BE2C (cell line): ENCODE measurements at regions not wholly inside any gene's neighbourhood (a gene's known extent, or its start where the extent isn't known, plus 50 kb on each side); places are given as distances from the start of the nearest gene placed in this dataset.

ENCODE experiments used
- DNase-seq: peaks from one replicate; pipeline ENCODE4 v3.0.0-alpha.2; 2020
- H3K27me3 ChIP-seq: fragments of 250-450 bp; sonication (Bioruptor Pico); 2 replicates; pipeline ENCODE4 v1.5.1; 2020; ENCODE audit warnings: mild to moderate bottlenecking
- H3K36me3 ChIP-seq: fragments of 250-450 bp; sonication (Bioruptor Pico); 2 replicates; pipeline ENCODE4 v1.5.1; 2020; ENCODE audit warnings: mild to moderate bottlenecking
- H3K4me1 ChIP-seq: fragments of 250-450 bp; sonication (Bioruptor Pico); 2 replicates; pipeline ENCODE4 v1.5.1; 2020
- H3K4me3 ChIP-seq: 2 replicates; pipeline ENCODE4 v1.5.1; 2011; ENCODE audit warnings: low read depth, low read length
- H3K9me3 ChIP-seq: fragments of 250-450 bp; sonication (Bioruptor Pico); 2 replicates; pipeline ENCODE4 v1.5.1; 2020
- TF ChIP-seq, protein P1 (sequence below): IDR thresholded peaks from 2 replicates; pipeline ENCODE4 v1.5.1; 2012; ENCODE audit warnings: mild to moderate bottlenecking, low read depth, low read length

DNA sequence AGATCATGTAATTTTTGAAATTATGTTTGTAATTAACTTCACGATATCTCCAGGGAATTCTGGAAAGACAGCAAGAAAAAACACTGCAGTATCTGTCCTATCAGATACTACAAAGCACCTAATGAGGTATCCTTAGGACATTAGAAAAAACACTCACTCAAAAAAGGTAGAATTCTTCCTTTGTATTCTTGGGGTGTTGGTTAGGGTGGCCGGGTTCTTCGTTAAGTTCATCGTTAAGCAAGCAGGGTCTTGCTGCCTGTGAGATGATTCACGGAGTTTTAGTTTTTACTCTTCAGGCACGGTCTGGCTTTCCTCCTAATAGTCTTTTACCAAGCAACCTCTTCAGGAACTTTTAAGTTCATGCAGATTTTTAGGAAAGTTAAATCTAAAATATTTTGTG is 91.4 kb upstream of the IRX4 start:
- H3K36me3 ChIP-seq, result no peaks in the 10 kb centered on the region
- TF ChIP-seq, protein P1, sequence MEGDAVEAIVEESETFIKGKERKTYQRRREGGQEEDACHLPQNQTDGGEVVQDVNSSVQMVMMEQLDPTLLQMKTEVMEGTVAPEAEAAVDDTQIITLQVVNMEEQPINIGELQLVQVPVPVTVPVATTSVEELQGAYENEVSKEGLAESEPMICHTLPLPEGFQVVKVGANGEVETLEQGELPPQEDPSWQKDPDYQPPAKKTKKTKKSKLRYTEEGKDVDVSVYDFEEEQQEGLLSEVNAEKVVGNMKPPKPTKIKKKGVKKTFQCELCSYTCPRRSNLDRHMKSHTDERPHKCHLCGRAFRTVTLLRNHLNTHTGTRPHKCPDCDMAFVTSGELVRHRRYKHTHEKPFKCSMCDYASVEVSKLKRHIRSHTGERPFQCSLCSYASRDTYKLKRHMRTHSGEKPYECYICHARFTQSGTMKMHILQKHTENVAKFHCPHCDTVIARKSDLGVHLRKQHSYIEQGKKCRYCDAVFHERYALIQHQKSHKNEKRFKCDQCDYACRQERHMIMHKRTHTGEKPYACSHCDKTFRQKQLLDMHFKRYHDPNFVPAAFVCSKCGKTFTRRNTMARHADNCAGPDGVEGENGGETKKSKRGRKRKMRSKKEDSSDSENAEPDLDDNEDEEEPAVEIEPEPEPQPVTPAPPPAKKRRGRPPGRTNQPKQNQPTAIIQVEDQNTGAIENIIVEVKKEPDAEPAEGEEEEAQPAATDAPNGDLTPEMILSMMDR, result no peak
- DNase-seq, result no peak
- no peaks in the 10 kb centered on the region for H3K9me3 ChIP-seq
- peaks cover 15% of the 10 kb centered on the region for H3K27me3 ChIP-seq
- H3K4me3 ChIP-seq, result no peak overlapping the region
- H3K4me1 ChIP-seq, result no peaks in the 10 kb centered on the region

DNA sequence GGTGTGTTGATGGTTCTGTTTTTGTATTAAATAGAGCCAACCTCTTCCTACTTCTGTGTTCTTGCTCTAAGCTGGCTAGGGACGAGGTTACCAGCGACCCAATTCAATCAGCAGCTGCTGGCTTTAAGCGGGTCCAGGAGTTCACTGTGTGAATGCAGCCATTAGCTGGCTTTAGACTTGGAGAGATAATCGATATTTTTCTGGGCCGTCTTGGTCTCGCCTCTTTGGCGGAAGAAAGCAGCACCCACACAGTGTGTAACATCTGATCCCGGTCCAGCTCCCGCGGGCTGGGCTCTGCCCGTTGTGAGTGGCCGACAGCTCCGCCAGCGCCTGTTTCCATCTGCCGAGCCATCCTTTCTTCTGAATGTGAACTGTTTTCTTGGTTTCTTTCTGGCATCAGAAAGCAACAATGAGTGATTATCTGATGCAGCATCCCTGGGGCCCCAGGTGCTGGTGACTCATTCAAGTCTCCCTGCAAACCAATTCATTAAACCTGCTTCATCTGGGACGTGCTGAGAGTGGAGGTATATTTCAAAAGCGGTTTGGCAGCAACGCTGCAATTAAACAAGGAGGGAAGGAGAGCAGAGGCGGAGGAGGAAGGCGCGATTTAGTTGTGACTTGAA is 90.8 kb upstream of the IRX4 start:
- H3K27me3 ChIP-seq, result peaks cover 15% of the 10 kb centered on the region
- TF ChIP-seq, protein P1, result no peak
- DNase-seq, result no peak

DNA sequence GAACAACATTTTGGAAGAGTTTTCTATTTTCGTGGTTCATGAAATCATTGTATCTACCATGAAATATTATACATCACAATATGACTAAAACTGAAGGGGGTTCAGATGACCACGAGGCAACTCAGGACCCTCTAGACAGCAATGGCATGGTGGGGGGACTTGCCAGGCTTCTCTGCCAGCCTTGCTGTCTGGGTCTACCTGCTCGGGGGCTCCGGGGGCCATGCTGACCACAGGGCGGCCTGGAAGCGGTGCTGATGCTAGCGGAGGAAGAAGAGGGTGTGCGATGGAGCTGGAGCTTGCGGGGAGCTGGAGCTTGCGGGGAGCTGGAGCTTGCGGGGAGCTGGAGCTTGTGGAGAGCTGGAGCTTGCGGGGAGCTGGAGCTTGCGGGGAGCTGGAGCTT is 89.2 kb upstream of the IRX4 start:
- Histone ChIP-seq H3K9me3 (no peaks in the 10 kb centered on the region), H3K36me3 (no peaks in the 10 kb centered on the region), H3K4me3 (no peak overlapping the region), H3K4me1 (no peaks in the 10 kb centered on the region), H3K27me3 (peaks cover 21% of the 10 kb centered on the region)
- DNase-seq, result no peak
- TF ChIP-seq, protein P1, result no peak

More for the DNA sequence above, 90.8 kb upstream of the IRX4 start:
- Histone ChIP-seq H3K9me3 (no peaks in the 10 kb centered on the region), H3K4me3 (no peak overlapping the region), H3K36me3 (no peaks in the 10 kb centered on the region), H3K4me1 (no peaks in the 10 kb centered on the region)

DNA sequence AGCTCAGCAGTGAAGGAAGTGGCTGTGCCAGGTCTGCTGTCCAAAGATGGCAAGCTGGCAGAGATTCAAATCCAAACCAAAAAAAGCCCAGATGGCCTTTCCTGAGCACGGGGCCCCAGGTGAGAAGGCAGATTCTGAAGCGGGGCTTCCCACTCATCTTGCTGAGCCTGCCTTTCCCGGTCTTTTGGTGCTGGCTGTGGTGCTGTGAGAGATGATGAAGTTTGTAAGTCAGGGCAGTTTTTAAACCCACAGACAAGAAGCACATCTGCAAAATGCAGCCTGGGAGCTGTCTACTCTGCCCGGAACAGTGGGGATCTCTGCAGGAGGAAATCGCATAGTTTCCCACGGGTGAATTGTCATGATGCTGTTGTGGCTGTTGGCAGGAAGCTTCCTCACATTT is 85.0 kb upstream of the IRX4 start:
- DNase-seq, result no peak
- H3K36me3 ChIP-seq, result no peaks in the 10 kb centered on the region
- no peaks in the 10 kb centered on the region for H3K4me1 ChIP-seq
- H3K9me3 ChIP-seq, result no peaks in the 10 kb centered on the region
- no peak overlapping the region for H3K4me3 ChIP-seq
- H3K27me3 ChIP-seq, result peaks cover 18% of the 10 kb centered on the region
- TF ChIP-seq, protein P1, result no peak

DNA sequence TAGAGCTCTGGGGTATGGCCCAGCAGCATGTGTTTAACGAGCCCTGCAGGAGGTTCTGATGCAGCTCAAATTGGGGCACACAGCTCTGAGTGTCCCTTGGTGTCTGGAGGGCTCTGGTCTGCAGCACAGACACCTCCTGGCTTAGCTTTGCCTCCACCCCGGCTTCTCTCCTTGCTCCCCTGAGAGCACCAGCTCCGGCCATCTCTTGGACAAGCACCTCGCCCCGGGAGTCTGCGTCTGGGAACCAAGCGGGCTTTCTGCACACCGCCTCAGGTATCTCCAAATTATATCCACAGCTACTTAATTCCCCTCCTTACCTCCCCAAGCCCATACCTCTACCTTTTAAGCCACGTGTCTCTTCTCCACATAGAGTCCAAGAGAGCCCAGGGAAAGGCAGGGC is 83.7 kb upstream of the IRX4 start:
- H3K9me3 ChIP-seq, result no peaks in the 10 kb centered on the region
- DNase-seq, result no peak
- TF ChIP-seq, protein P1, result no peak
- no peaks in the 10 kb centered on the region for H3K4me1 ChIP-seq
- no peak overlapping the region for H3K4me3 ChIP-seq
- H3K27me3 ChIP-seq, result peaks cover 12% of the 10 kb centered on the region
- no peaks in the 10 kb centered on the region for H3K36me3 ChIP-seq

DNA sequence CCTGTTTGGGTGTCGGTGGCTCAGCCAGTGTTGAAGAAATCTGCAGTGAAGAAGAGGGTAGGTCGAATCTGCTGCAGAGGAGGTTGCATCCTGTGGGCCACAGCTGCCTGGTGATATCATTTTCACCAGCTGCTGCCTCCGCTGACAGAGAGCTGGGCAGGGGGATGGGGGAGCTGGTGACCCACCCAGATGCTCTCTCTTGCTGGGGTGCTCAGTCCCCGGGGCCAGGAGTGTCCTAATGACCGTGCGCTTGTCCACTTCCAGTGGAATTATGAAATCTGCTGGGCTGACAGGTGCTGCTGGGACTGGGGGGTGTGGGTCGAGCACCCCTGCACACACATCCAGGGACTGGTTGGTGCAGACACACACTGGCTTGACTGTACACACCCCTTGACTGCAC is 83.2 kb upstream of the IRX4 start:
- Histone ChIP-seq H3K4me3 (no peak overlapping the region), H3K36me3 (no peaks in the 10 kb centered on the region), H3K9me3 (no peaks in the 10 kb centered on the region; the same call in 1 of the 2 replicates), H3K27me3 (peaks cover 12% of the 10 kb centered on the region), H3K4me1 (no peaks in the 10 kb centered on the region)
- no peak for DNase-seq
- TF ChIP-seq, protein P1, result no peak
